Left lung (tissue), 4 donors: ENCODE measurements at regions not wholly inside any gene's neighbourhood (a gene's known extent, or its start where the extent isn't known, plus 50 kb on each side); places are given as distances from the start of the nearest gene placed in this dataset.

ENCODE experiments used
- ATAC-seq: fragments of 200-7000 bp; cut with Tn5 transposase; one replicate; pipeline ENCODE4 v1.9.1; 2020; ENCODE audit warnings: moderate library complexity
- DNase-seq, 4 donors: peaks; one replicate each; pipeline ENCODE4 v3.0.0-alpha.2; 2013 to 2020
- H3K27ac ChIP-seq, 2 donors: fragments of 200-600 bp; sonication (generic) in 1 of 2; one replicate each; pipeline versions ENCODE4 v1.5.0 to v1.8.0; 2020 to 2021
- H3K27me3 ChIP-seq, 2 donors: fragments of 200-600 bp; sonication (generic) in 1 of 2; one replicate each; pipeline versions ENCODE4 v1.5.0 to v1.8.0; 2020 to 2021
- H3K36me3 ChIP-seq, 2 donors: fragments of 200-600 bp; sonication (generic) in 1 of 2; one replicate each; pipeline versions ENCODE4 v1.5.0 to v1.8.0; 2020 to 2021
- H3K4me1 ChIP-seq, 2 donors: fragments of 200-600 bp; one replicate each; pipeline ENCODE4 v1.8.0; 2021
- H3K4me3 ChIP-seq, 2 donors: fragments of 200-600 bp; sonication (generic) in 1 of 2; one replicate each; pipeline versions ENCODE4 v1.5.0 to v1.8.0; 2020 to 2021; ENCODE audit warnings: mild to moderate bottlenecking in 1 of 2
- H3K9me3 ChIP-seq, 2 donors: fragments of 200-600 bp; sonication (generic) in 1 of 2; one replicate each; pipeline versions ENCODE4 v1.5.0 to v1.8.0; 2020 to 2021
- CTCF ChIP-seq, 2 donors: fragments of 200-600 bp; sonication (generic) in 1 of 2; IDR thresholded peaks; one replicate each; pipeline versions ENCODE4 v1.5.0 to v1.8.0; 2021; ENCODE audit warnings: antibody characterized with exemption in 2 of 2
- intact Hi-C, 2 donors: fragments of 100-400 bp; cut with DNase I; formaldehyde crosslinking; loops; one replicate each; pipeline versions ENCODE4 v1.11.2 to v1.14.2; 2022
- donor health status: DM: no; HTN: yes; CAD: no.
- donor health status: DM: no; HTN: no; CAD: no.

DNA sequence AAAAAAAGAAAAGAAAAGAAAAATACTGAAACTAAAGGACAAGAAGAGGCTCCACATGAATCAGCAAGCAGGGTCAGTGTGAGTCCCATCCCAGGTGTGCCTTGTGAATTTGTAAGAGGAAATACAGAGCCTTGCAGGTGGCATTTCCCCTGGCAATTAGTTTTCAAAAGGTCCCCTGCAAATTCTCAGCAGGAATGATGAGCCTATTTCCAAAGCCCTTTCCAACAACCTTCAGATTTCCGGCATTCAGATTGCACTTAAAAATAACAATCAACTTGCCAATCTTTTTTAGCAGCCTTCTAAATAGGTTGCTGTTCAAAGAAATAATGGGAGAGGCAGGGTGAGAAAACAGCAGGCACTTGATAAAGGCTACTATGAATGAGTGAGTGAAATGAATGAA is 66.4 kb upstream of the OR13H1 start:
- Histone ChIP-seq H3K27ac (no peak overlapping the region), H3K4me3 (no peak overlapping the region), H3K9me3 (peaks cover 0 to 2% of the 10 kb centered on the region in 2 donors), H3K36me3 (no peaks in the 10 kb centered on the region), H3K4me1 (no peaks in the 10 kb centered on the region), H3K27me3 (no peaks in the 10 kb centered on the region)
- intact Hi-C loops = no loop called here
- DNase-seq (no peak), ATAC-seq (no peak)
- no peak for TF ChIP-seq CTCF (IDR thresholded peaks at IDR 0.05)
